GM18951 (cell line): ENCODE measurements at regions not wholly inside any gene's neighbourhood (a gene's known extent, or its start where the extent isn't known, plus 50 kb on each side); places are given as distances from the start of the nearest gene placed in this dataset.

ENCODE experiments used
- POLR2A ChIP-seq: IDR thresholded peaks from 4 replicates; pipeline ENCODE4 v1.6.1; 2011; ENCODE audit warnings: mild to moderate bottlenecking; ENCODE audit not compliant: insufficient read length, insufficient read depth; ENCODE audit errors: extremely low read depth
- in situ Hi-C: fragments of 300-500 bp; cut with MboI; formaldehyde crosslinking; loops from one replicate; pipeline ENCODE4 v1.12.0; 2022; ENCODE audit warnings: low sequenced_read_pairs, mixed read lengths, inconsistent platforms; ENCODE audit not compliant: unreplicated experiment

- TF ChIP-seq POLR2A = no peak
- in situ Hi-C loops = loop anchor here (25.0 kb wide), 1 partner anchor 364 kb away; no protein-coding TSS in a partner anchor
These were observed 67.2 kb upstream of the MAGEB2 start for GRCh38 chrX:30147996-30148643.

GRCh38 chrX:30149206-30149605, 66.2 kb upstream of the MAGEB2 start:
- in situ Hi-C loops = loop anchor here (25.0 kb wide), 1 partner anchor 363 kb away; no protein-coding TSS in a partner anchor

GRCh38 chrX:30150196-30150895, 65.0 kb upstream of the MAGEB2 start:
- in situ Hi-C loops = no loop called here
- TF ChIP-seq POLR2A = no peak

GRCh38 chrX:30151964-30152363, 63.4 kb upstream of the MAGEB2 start:
- no peak for TF ChIP-seq POLR2A
- in situ Hi-C loops = no loop called here

- TF ChIP-seq POLR2A = no peak
- in situ Hi-C loops = no loop called here
These were observed 62.0 kb upstream of the MAGEB2 start for GRCh38 chrX:30153175-30153880.

- in situ Hi-C loops = no loop called here
- TF ChIP-seq POLR2A = no peak
These were observed 61.5 kb upstream of the MAGEB2 start for GRCh38 chrX:30153881-30154260.

- in situ Hi-C loops = no loop called here
- no peak for TF ChIP-seq POLR2A
These were observed 59.4 kb upstream of the MAGEB2 start for GRCh38 chrX:30156009-30156408.

- no peak for TF ChIP-seq POLR2A
- in situ Hi-C loops = no loop called here
These were observed 58.3 kb upstream of the MAGEB2 start for GRCh38 chrX:30156880-30157560.

- in situ Hi-C loops = no loop called here
- TF ChIP-seq POLR2A = no peak
These were observed 54.3 kb upstream of the MAGEB2 start for GRCh38 chrX:30161043-30161442.
